ENCODE measurements at regions not wholly inside any gene's neighbourhood (a gene's known extent, or its start where the extent isn't known, plus 50 kb on each side); places are given as distances from the start of the nearest gene placed in this dataset.

GRCh38 chr10:42988517-42989395 is 88.1 kb upstream of the RET start:
- DNase-seq (ENCODE audit: low read depth): no peak
- Histone ChIP-seq H3K27me3 (ENCODE audit: control insufficient read depth, insufficient read depth, low read length) (no peaks in the 10 kb centered on the region), H3K4me3 (ENCODE audit: low read depth, low read length) (no peak overlapping the region), H3K36me3 (ENCODE audit: control insufficient read depth, insufficient read depth, low read length) (no peaks in the 10 kb centered on the region)
- TF ChIP-seq CTCF (IDR thresholded peaks at IDR 0.05; ENCODE audit: insufficient read depth, low read depth, low read length): no peak
- CTCF ChIA-PET: no interaction called here
- POLR2A ChIA-PET: no interaction called here

- ChIA-PET CTCF (no interaction called here), POLR2A (no interaction called here)
- Histone ChIP-seq H3K27me3 (ENCODE audit: control insufficient read depth, insufficient read depth, low read length) (no peaks in the 10 kb centered on the region), H3K4me3 (ENCODE audit: low read depth, low read length) (no peak overlapping the region), H3K36me3 (ENCODE audit: control insufficient read depth, insufficient read depth, low read length) (no peaks in the 10 kb centered on the region)
- no peak for DNase-seq (ENCODE audit: low read depth)
- no peak for TF ChIP-seq CTCF (IDR thresholded peaks at IDR 0.05; ENCODE audit: insufficient read depth, low read depth, low read length)
These were observed 87.4 kb upstream of the RET start for GRCh38 chr10:42989481-42989921.

GRCh38 chr10:42990016-42990720 is 86.7 kb upstream of the RET start:
- Histone ChIP-seq H3K27me3 (ENCODE audit: control insufficient read depth, insufficient read depth, low read length) (no peaks in the 10 kb centered on the region), H3K4me3 (ENCODE audit: low read depth, low read length) (no peak overlapping the region), H3K36me3 (ENCODE audit: control insufficient read depth, insufficient read depth, low read length) (no peaks in the 10 kb centered on the region)
- ChIA-PET POLR2A (no interaction called here), CTCF (no interaction called here)
- TF ChIP-seq CTCF (IDR thresholded peaks at IDR 0.05; ENCODE audit: insufficient read depth, low read depth, low read length): no peak
- no peak for DNase-seq (ENCODE audit: low read depth)

- POLR2A ChIA-PET: no interaction called here
- no peak overlapping the region for H3K4me3 ChIP-seq (ENCODE audit: low read depth, low read length)
- H3K36me3 ChIP-seq (ENCODE audit: control insufficient read depth, insufficient read depth, low read length): no peaks in the 10 kb centered on the region
- no peak for DNase-seq (ENCODE audit: low read depth)
- CTCF ChIA-PET: no interaction called here
- no peaks in the 10 kb centered on the region for H3K27me3 ChIP-seq (ENCODE audit: control insufficient read depth, insufficient read depth, low read length)
- TF ChIP-seq CTCF (IDR thresholded peaks at IDR 0.05; ENCODE audit: insufficient read depth, low read depth, low read length): no peak
These were observed 86.0 kb upstream of the RET start for GRCh38 chr10:42990721-42991441.

Measured in BJ (cell line).